ENCODE measurements at regions not wholly inside any gene's neighbourhood (a gene's known extent, or its start where the extent isn't known, plus 50 kb on each side); places are given as distances from the start of the nearest gene placed in this dataset.

GRCh38 chr4:13180701-13181100 lies 303.4 kb downstream of the RAB28 start:
- DNase-seq, result no peak

GRCh38 chr4:13178621-13179020 lies 305.5 kb downstream of the RAB28 start:
- no peak for DNase-seq

GRCh38 chr4:13176741-13177142 lies 307.4 kb downstream of the RAB28 start:
- DNase-seq, result no peak

- no peak for DNase-seq
Measured at GRCh38 chr4:13174926-13175325, 309.2 kb downstream of the RAB28 start.

- DNase-seq, result no peak
Measured at GRCh38 chr4:13174001-13174400, 310.1 kb downstream of the RAB28 start.

GRCh38 chr4:13171292-13172057 lies 312.7 kb downstream of the RAB28 start:
- DNase-seq, result no peak

- DNase-seq, result no peak
Measured at GRCh38 chr4:13169731-13170525, 314.2 kb downstream of the RAB28 start.

- no peak for DNase-seq
Measured at GRCh38 chr4:13168326-13168725, 315.8 kb downstream of the RAB28 start.

GRCh38 chr4:13166214-13166613 lies 317.9 kb downstream of the RAB28 start:
- no peak for DNase-seq

- DNase-seq, result no peak
Measured at GRCh38 chr4:13164783-13165331, 319.3 kb downstream of the RAB28 start.

- no peak for DNase-seq
Measured at GRCh38 chr4:13162886-13163285, 321.3 kb downstream of the RAB28 start.

- no peak for DNase-seq
Measured at GRCh38 chr4:13160920-13161319, 323.2 kb downstream of the RAB28 start.

- no peak for DNase-seq
Measured at GRCh38 chr4:13159041-13159620, 325.0 kb downstream of the RAB28 start.

- DNase-seq, result no peak
Measured at GRCh38 chr4:13151194-13151593, 332.9 kb downstream of the RAB28 start.

- DNase-seq, result no peak
Measured at GRCh38 chr4:13143222-13144070, 340.7 kb downstream of the RAB28 start.

GRCh38 chr4:13142726-13143125 lies 341.4 kb downstream of the RAB28 start:
- no peak for DNase-seq

- DNase-seq, result no peak
Measured at GRCh38 chr4:13142191-13142590, 341.9 kb downstream of the RAB28 start.

- no peak for DNase-seq
Measured at GRCh38 chr4:13137390-13137789, 346.8 kb downstream of the RAB28 start.

- DNase-seq, result no peak
Measured at GRCh38 chr4:13133700-13134099, 350.4 kb downstream of the RAB28 start.

- DNase-seq, result no peak
Measured at GRCh38 chr4:13130848-13131247, 353.3 kb downstream of the RAB28 start.

- no peak for DNase-seq
Measured at GRCh38 chr4:13129095-13129494, 355.0 kb downstream of the RAB28 start.
